GM19455 (cell line): ENCODE measurements at regions not wholly inside any gene's neighbourhood (a gene's known extent, or its start where the extent isn't known, plus 50 kb on each side); places are given as distances from the start of the nearest gene placed in this dataset.
"Not testable (repeated sequence)": the region's sequence is repeated elsewhere in the genome, so short reads cannot be mapped to it uniquely, and the experiment has no call there.

ENCODE experiments used
- ATAC-seq: cut with Tn5 transposase; IDR thresholded peaks from one replicate; pipeline ENCODE4 v1.9.1; 2021; ENCODE audit not compliant: unreplicated experiment

GRCh38 chr12:23146070-23146469 is 521.1 kb downstream of the ETNK1 start:
- not testable (repeated sequence) for ATAC-seq

GRCh38 chr12:23168459-23168858 is 543.5 kb downstream of the ETNK1 start:
- no peak for ATAC-seq

- ATAC-seq: no peak
These were observed 544.2 kb downstream of the ETNK1 start for GRCh38 chr12:23169012-23169695.

- no peak for ATAC-seq
These were observed 544.7 kb downstream of the ETNK1 start for GRCh38 chr12:23169696-23170013.

- ATAC-seq: no peak
These were observed 549.9 kb downstream of the ETNK1 start for GRCh38 chr12:23174917-23175316.

GRCh38 chr12:23185346-23185745 is 560.4 kb downstream of the ETNK1 start:
- no peak for ATAC-seq

- no peak for ATAC-seq
These were observed 562.0 kb downstream of the ETNK1 start for GRCh38 chr12:23186950-23187349.

- ATAC-seq: no peak
These were observed 568.6 kb downstream of the ETNK1 start for GRCh38 chr12:23193552-23193951.

- ATAC-seq: no peak
These were observed 572.3 kb downstream of the ETNK1 start for GRCh38 chr12:23197266-23197665.

GRCh38 chr12:23202728-23203127 is 577.8 kb downstream of the ETNK1 start:
- ATAC-seq: no peak

GRCh38 chr12:23204933-23205778 is 580.2 kb downstream of the ETNK1 start:
- ATAC-seq: peak; percentile 94

- no peak for ATAC-seq
These were observed 584.8 kb downstream of the ETNK1 start for GRCh38 chr12:23209793-23210192.

- no peak for ATAC-seq
These were observed 585.6 kb downstream of the ETNK1 start for GRCh38 chr12:23210573-23210972.

- no peak for ATAC-seq
These were observed 586.7 kb downstream of the ETNK1 start for GRCh38 chr12:23211384-23212320.

- no peak for ATAC-seq
These were observed 592.2 kb downstream of the ETNK1 start for GRCh38 chr12:23217158-23217557.

- ATAC-seq: no peak
These were observed 592.7 kb downstream of the ETNK1 start for GRCh38 chr12:23217667-23218066.

GRCh38 chr12:23221066-23221465 is 596.1 kb downstream of the ETNK1 start:
- ATAC-seq: no peak

- no peak for ATAC-seq
These were observed 597.0 kb downstream of the ETNK1 start for GRCh38 chr12:23221926-23222325.

- no peak for ATAC-seq
These were observed 597.8 kb downstream of the ETNK1 start for GRCh38 chr12:23222801-23223200.

GRCh38 chr12:23228101-23228500 is 603.1 kb downstream of the ETNK1 start:
- ATAC-seq: no peak

- no peak for ATAC-seq
These were observed 605.9 kb downstream of the ETNK1 start for GRCh38 chr12:23230899-23231298.
